Kidney epithelial cell (primary cell): ENCODE measurements at regions not wholly inside any gene's neighbourhood (a gene's known extent, or its start where the extent isn't known, plus 50 kb on each side); places are given as distances from the start of the nearest gene placed in this dataset.

Experiments
- DNase-seq: peaks from one replicate; pipeline ENCODE4 v3.0.0-alpha.2; 2010; ENCODE audit warnings: low read depth
- H3K27me3 ChIP-seq: 2 replicates; pipeline ENCODE4 v1.6.0; 2011; ENCODE audit warnings: low read length; ENCODE audit not compliant: control insufficient read depth, insufficient read depth
- H3K36me3 ChIP-seq: 2 replicates; pipeline ENCODE4 v1.5.1; 2011; ENCODE audit warnings: low read length; ENCODE audit not compliant: control insufficient read depth, insufficient read depth
- H3K4me3 ChIP-seq: 2 replicates; pipeline ENCODE4 v1.5.1; 2011; ENCODE audit warnings: low read depth, mild to moderate bottlenecking, control low read depth, low read length
- TF ChIP-seq, protein P1 (sequence below): IDR thresholded peaks from 2 replicates; pipeline ENCODE4 v1.5.1; 2011; ENCODE audit warnings: mild to moderate bottlenecking, moderate library complexity, low read length, control low read depth, inconsistent platforms; ENCODE audit not compliant: insufficient read depth, poor library complexity, severe bottlenecking

DNA sequence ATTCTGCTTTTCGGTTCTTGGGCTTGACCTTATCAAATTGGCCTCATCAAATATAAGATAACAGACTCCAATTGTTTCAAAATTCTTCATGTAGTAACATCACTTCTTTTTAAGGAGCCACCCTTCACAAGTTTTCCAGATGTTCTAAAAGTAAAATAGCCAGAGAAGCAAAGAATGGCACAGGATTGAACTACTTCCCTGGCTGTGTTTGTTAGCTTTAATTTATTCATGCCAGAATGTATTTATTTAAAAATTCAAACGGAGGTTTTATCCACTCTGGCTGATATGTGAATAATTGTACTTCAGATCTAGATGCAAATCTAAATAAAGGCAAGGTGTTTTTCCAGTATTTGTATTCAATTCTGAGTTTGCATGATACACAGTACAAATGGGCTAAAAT lies 581.3 kb upstream of the TENM3 start:
- H3K27me3 ChIP-seq: no peaks in the 10 kb centered on the region
- TF ChIP-seq, protein P1, sequence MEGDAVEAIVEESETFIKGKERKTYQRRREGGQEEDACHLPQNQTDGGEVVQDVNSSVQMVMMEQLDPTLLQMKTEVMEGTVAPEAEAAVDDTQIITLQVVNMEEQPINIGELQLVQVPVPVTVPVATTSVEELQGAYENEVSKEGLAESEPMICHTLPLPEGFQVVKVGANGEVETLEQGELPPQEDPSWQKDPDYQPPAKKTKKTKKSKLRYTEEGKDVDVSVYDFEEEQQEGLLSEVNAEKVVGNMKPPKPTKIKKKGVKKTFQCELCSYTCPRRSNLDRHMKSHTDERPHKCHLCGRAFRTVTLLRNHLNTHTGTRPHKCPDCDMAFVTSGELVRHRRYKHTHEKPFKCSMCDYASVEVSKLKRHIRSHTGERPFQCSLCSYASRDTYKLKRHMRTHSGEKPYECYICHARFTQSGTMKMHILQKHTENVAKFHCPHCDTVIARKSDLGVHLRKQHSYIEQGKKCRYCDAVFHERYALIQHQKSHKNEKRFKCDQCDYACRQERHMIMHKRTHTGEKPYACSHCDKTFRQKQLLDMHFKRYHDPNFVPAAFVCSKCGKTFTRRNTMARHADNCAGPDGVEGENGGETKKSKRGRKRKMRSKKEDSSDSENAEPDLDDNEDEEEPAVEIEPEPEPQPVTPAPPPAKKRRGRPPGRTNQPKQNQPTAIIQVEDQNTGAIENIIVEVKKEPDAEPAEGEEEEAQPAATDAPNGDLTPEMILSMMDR: no peak
- H3K36me3 ChIP-seq: no peaks in the 10 kb centered on the region
- DNase-seq: no peak
- no peak overlapping the region for H3K4me3 ChIP-seq

DNA sequence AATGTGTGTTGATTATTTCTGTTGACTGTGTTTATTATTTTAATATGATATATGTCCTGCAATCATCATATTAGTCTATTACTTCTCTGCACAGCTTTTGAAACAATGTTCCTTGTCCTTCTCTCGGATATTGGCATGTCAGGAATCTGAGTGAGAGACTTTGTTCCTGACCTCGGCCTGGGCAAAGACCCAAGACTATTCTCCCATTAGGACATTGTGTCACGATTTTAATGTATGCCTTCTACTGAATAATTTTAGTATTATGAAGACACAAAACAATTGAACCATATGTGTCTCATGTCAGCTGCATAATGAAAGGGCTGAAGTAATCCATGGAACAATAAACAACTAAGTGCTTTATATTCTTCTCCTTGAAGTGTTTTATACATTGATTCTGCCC lies 580.8 kb upstream of the TENM3 start:
- TF ChIP-seq, protein P1: no peak

DNA sequence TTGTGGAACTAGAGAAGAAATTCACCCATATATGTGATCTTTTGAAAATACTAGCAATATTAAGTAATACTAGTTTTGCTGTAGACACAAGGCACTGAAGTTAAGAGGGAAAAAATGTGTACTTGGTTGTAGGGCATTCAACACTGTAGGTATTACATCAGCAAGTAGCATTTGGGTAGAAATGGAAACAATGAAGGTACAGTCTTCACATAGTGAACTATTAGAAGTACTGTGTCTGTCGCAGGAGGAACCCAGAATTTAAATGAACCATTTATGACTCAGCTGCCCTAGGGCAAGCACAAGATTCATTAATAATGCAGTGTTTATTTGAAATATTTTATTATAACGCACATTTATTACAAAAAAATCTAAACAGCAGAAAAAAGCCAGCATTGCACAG lies 572.7 kb upstream of the TENM3 start:
- no peaks in the 10 kb centered on the region for H3K27me3 ChIP-seq
- H3K4me3 ChIP-seq: no peak overlapping the region
- H3K36me3 ChIP-seq: no peaks in the 10 kb centered on the region
- no peak for DNase-seq
- TF ChIP-seq, protein P1: no peak

More for the DNA sequence above, 580.8 kb upstream of the TENM3 start:
- Histone ChIP-seq H3K4me3 (no peak overlapping the region), H3K36me3 (no peaks in the 10 kb centered on the region), H3K27me3 (no peaks in the 10 kb centered on the region)
- no peak for DNase-seq

DNA sequence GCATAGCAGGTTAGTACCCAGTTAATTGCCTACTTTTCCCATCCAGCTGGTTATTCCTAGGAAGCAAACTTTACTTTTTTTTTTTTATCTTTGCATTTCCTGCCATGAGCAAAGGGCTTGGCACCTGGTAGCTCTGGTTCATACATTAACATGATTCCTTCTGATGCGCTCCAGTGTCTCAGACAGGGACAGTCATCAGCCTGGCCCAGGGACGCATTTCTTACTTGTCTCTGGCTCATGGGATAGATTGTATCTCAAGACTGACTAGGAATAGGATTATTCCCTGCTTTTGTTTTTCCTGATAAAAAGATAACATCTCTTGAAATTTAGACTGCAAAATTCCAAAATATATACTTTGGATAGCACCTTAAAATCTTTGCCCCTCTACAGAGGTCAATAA lies 571.5 kb upstream of the TENM3 start:
- Histone ChIP-seq H3K36me3 (no peaks in the 10 kb centered on the region), H3K27me3 (no peaks in the 10 kb centered on the region), H3K4me3 (no peak overlapping the region)
- TF ChIP-seq, protein P1: no peak
- no peak for DNase-seq

DNA sequence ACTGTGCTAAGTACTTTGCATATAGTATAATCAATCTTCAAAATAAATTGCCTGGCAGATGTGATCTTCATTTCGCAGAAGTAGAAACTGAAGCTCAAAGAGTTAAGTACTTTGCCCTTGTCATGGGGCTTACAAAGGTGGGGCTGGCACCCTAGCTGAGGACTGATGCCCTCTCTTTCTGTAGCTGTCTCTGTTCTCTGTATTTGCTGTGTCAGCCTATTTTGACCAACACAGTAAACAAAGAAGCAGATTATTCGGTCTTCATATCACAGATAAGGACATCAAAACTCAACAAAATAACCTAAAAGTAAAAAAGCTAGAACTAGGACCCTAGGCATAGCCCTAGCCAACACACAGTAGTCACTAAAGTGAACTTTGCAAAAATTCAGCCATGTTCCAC lies 570.5 kb upstream of the TENM3 start:
- no peaks in the 10 kb centered on the region for H3K36me3 ChIP-seq
- H3K4me3 ChIP-seq: no peak overlapping the region
- TF ChIP-seq, protein P1: no peak
- no peak for DNase-seq
- H3K27me3 ChIP-seq: no peaks in the 10 kb centered on the region

DNA sequence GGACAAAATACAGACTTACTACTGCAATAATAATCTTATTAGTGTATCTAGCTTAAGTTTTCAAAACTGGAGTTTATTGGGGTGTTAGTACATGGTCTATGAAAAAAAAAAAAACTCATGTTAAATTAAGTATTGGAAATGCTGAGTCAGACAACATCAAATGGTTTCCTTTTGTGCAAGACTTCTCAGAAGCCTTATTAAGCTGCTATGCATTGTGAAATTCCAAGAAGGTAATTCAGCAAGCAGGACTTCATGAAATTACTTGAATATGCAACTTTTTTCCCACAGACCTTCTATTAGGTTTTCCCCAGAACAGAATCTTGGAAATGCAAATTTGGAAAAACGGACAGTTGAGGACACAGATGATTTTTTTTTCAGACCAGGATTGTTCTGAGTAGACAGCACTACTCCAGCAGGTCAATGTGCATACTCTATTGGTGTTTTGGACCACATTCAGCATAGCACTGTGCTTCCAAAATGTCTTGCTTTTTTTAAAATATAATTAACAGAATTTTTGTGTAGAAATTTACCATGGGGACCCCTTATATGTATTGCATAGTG lies 568.8 kb upstream of the TENM3 start:
- H3K27me3 ChIP-seq: no peaks in the 10 kb centered on the region
- H3K36me3 ChIP-seq: no peaks in the 10 kb centered on the region
- H3K4me3 ChIP-seq: no peak overlapping the region
- TF ChIP-seq, protein P1: no peak
- DNase-seq: no peak
